Loucy (cell line): ENCODE measurements at regions not wholly inside any gene's neighbourhood (a gene's known extent, or its start where the extent isn't known, plus 50 kb on each side); places are given as distances from the start of the nearest gene placed in this dataset.

Experiments used
- CTCF ChIP-seq: fragments of 200-600 bp; sonication (generic); conservative IDR thresholded peaks from 2 replicates; pipeline ENCODE4 v1.5.1; 2014; ENCODE audit warnings: mild to moderate bottlenecking, antibody characterized with exemption, low read length
- EZH2phosphoT487 ChIP-seq: fragments of 200-600 bp; IDR thresholded peaks from 2 replicates; pipeline ENCODE4 v1.6.1; 2018; ENCODE audit warnings: antibody characterized with exemption, mild to moderate bottlenecking, moderate library complexity, borderline replicate concordance

- TF ChIP-seq CTCF (no peak), EZH2phosphoT487 (no peak)
These were observed 55.8 kb upstream of the HS3ST1 start for GRCh38 chr4:11484531-11484930.
